Rectal smooth muscle tissue (tissue), 1 donor: ENCODE measurements at regions not wholly inside any gene's neighbourhood (a gene's known extent, or its start where the extent isn't known, plus 50 kb on each side); places are given as distances from the start of the nearest gene placed in this dataset.

Experiments
- H3K27ac ChIP-seq: one replicate; pipeline ENCODE4 v1.7.0; 2013; ENCODE audit warnings: low read depth, low read length, inconsistent platforms
- H3K27me3 ChIP-seq: one replicate; pipeline ENCODE4 v1.7.0; 2013; ENCODE audit warnings: low read length; ENCODE audit not compliant: control insufficient read depth, insufficient read depth
- H3K36me3 ChIP-seq: one replicate; pipeline ENCODE4 v1.7.0; 2013; ENCODE audit warnings: low read length; ENCODE audit not compliant: control insufficient read depth, insufficient read depth
- H3K4me1 ChIP-seq: one replicate; pipeline ENCODE4 v1.7.0; 2013; ENCODE audit warnings: low read length; ENCODE audit not compliant: control insufficient read depth, insufficient read depth
- H3K4me3 ChIP-seq: one replicate; pipeline ENCODE4 v1.7.0; 2013; ENCODE audit warnings: low read length
- H3K9ac ChIP-seq: one replicate; pipeline ENCODE4 v1.7.0; 2013; ENCODE audit warnings: low read length

GRCh38 chr11:106262852-106263251 lies 185.4 kb downstream of the AASDHPPT start:
- no peaks in the 10 kb centered on the region for H3K36me3 ChIP-seq
- no peak overlapping the region for H3K27ac ChIP-seq
- no peaks in the 10 kb centered on the region for H3K27me3 ChIP-seq
- no peaks in the 10 kb centered on the region for H3K4me1 ChIP-seq
- H3K4me3 ChIP-seq: no peak overlapping the region
- H3K9ac ChIP-seq: no peak overlapping the region

- H3K27ac ChIP-seq: no peak overlapping the region
- no peak overlapping the region for H3K9ac ChIP-seq
- no peaks in the 10 kb centered on the region for H3K36me3 ChIP-seq
- H3K4me3 ChIP-seq: no peak overlapping the region
- no peaks in the 10 kb centered on the region for H3K4me1 ChIP-seq
- no peaks in the 10 kb centered on the region for H3K27me3 ChIP-seq
These were observed 186.1 kb downstream of the AASDHPPT start for GRCh38 chr11:106263527-106263926.

- Histone ChIP-seq H3K36me3 (no peaks in the 10 kb centered on the region), H3K4me1 (peaks cover 3% of the 10 kb centered on the region), H3K4me3 (no peak overlapping the region), H3K27ac (no peak overlapping the region), H3K27me3 (no peaks in the 10 kb centered on the region), H3K9ac (no peak overlapping the region)
These were observed 193.6 kb downstream of the AASDHPPT start for GRCh38 chr11:106271086-106271485.

- Histone ChIP-seq H3K27ac (no peak overlapping the region), H3K36me3 (no peaks in the 10 kb centered on the region), H3K27me3 (no peaks in the 10 kb centered on the region), H3K9ac (no peak overlapping the region), H3K4me3 (no peak overlapping the region), H3K4me1 (peaks cover 3% of the 10 kb centered on the region)
These were observed 194.2 kb downstream of the AASDHPPT start for GRCh38 chr11:106271686-106272085.

- Histone ChIP-seq H3K27me3 (no peaks in the 10 kb centered on the region), H3K27ac (no peak overlapping the region), H3K4me3 (no peak overlapping the region), H3K9ac (no peak overlapping the region), H3K4me1 (peaks cover 3% of the 10 kb centered on the region), H3K36me3 (no peaks in the 10 kb centered on the region)
These were observed 197.7 kb downstream of the AASDHPPT start for GRCh38 chr11:106275151-106275550.

GRCh38 chr11:106276126-106276525 lies 198.7 kb downstream of the AASDHPPT start:
- peaks cover under 1% of the 10 kb centered on the region for H3K4me1 ChIP-seq
- no peak overlapping the region for H3K4me3 ChIP-seq
- no peak overlapping the region for H3K27ac ChIP-seq
- no peak overlapping the region for H3K9ac ChIP-seq
- no peaks in the 10 kb centered on the region for H3K27me3 ChIP-seq
- no peaks in the 10 kb centered on the region for H3K36me3 ChIP-seq

- Histone ChIP-seq H3K27ac (no peak overlapping the region), H3K27me3 (no peaks in the 10 kb centered on the region), H3K4me1 (no peaks in the 10 kb centered on the region), H3K9ac (no peak overlapping the region), H3K36me3 (no peaks in the 10 kb centered on the region), H3K4me3 (no peak overlapping the region)
These were observed 199.5 kb downstream of the AASDHPPT start for GRCh38 chr11:106276859-106277436.

GRCh38 chr11:106277484-106277883 lies 200.0 kb downstream of the AASDHPPT start:
- H3K4me1 ChIP-seq: no peaks in the 10 kb centered on the region
- H3K4me3 ChIP-seq: no peak overlapping the region
- H3K27me3 ChIP-seq: no peaks in the 10 kb centered on the region
- no peak overlapping the region for H3K27ac ChIP-seq
- H3K9ac ChIP-seq: no peak overlapping the region
- no peaks in the 10 kb centered on the region for H3K36me3 ChIP-seq

- H3K4me1 ChIP-seq: no peaks in the 10 kb centered on the region
- H3K4me3 ChIP-seq: no peak overlapping the region
- H3K27me3 ChIP-seq: no peaks in the 10 kb centered on the region
- H3K36me3 ChIP-seq: no peaks in the 10 kb centered on the region
- no peak overlapping the region for H3K9ac ChIP-seq
- no peak overlapping the region for H3K27ac ChIP-seq
These were observed 200.9 kb downstream of the AASDHPPT start for GRCh38 chr11:106278391-106278790.

- Histone ChIP-seq H3K27me3 (no peaks in the 10 kb centered on the region), H3K9ac (no peak overlapping the region), H3K36me3 (no peaks in the 10 kb centered on the region), H3K4me3 (no peak overlapping the region), H3K27ac (no peak overlapping the region), H3K4me1 (no peaks in the 10 kb centered on the region)
These were observed 202.6 kb downstream of the AASDHPPT start for GRCh38 chr11:106280036-106280435.

GRCh38 chr11:106281455-106282173 lies 204.2 kb downstream of the AASDHPPT start:
- Histone ChIP-seq H3K36me3 (no peaks in the 10 kb centered on the region), H3K9ac (no peak overlapping the region), H3K4me1 (no peaks in the 10 kb centered on the region), H3K27ac (no peak overlapping the region), H3K4me3 (no peak overlapping the region), H3K27me3 (no peaks in the 10 kb centered on the region)

GRCh38 chr11:106286881-106287504 lies 209.5 kb downstream of the AASDHPPT start:
- Histone ChIP-seq H3K36me3 (no peaks in the 10 kb centered on the region), H3K27ac (no peak overlapping the region), H3K4me3 (no peak overlapping the region), H3K27me3 (no peaks in the 10 kb centered on the region), H3K4me1 (no peaks in the 10 kb centered on the region), H3K9ac (no peak overlapping the region)

GRCh38 chr11:106288057-106288456 lies 210.6 kb downstream of the AASDHPPT start:
- no peaks in the 10 kb centered on the region for H3K27me3 ChIP-seq
- H3K27ac ChIP-seq: no peak overlapping the region
- no peaks in the 10 kb centered on the region for H3K36me3 ChIP-seq
- H3K4me1 ChIP-seq: no peaks in the 10 kb centered on the region
- H3K4me3 ChIP-seq: no peak overlapping the region
- no peak overlapping the region for H3K9ac ChIP-seq
